GM21737 (cell line): ENCODE measurements at regions not wholly inside any gene's neighbourhood (a gene's known extent, or its start where the extent isn't known, plus 50 kb on each side); places are given as distances from the start of the nearest gene placed in this dataset.

Source experiments
- ATAC-seq: cut with Tn5 transposase; IDR thresholded peaks from one replicate; pipeline ENCODE4 v1.9.1; 2021; ENCODE audit warnings: mild to moderate bottlenecking, moderate library complexity; ENCODE audit not compliant: unreplicated experiment

DNA sequence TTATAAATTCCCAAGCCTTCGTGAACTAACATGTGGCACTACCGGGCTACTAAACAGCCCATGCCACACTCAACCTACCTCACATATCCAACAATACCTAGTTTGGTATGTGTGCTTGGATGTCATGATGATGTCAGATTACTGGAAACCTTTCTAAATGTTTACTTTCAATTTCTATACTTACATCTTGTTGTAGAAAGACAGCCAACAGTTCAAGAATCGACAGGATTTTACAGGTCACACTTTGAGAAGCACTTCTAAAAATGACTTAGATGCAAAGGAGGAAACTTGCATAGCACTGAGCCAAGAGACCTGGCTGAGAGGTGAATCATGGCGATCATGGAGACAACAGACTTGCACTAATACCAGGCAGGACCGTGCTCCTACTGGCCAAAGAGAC lies 209.9 kb downstream of the COL4A1 start:
- no peak for ATAC-seq

- no peak for ATAC-seq
These were observed 214.1 kb downstream of the COL4A1 start for GRCh38 chr13:110092831-110093247.

DNA sequence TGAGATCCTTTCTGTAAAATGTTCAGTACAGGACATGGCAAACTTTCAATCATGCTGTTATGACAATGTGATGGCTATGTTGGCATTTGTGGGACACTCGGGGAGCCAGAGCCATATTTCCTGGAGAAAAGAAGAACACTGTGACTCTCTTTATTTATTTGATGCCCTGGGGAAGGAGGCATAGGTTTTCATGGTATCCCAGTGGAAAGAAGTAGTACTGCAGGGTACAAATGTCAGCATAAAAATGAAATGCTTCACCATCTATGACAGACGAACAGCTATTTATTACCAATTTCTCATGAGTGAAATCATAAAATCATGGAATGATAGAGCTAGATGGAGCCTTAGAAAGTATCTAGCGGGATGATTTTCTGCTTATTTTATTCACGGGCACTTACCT lies 217.1 kb downstream of the COL4A1 start:
- no peak for ATAC-seq

- ATAC-seq: no peak
These were observed 217.9 kb downstream of the COL4A1 start for GRCh38 chr13:110089100-110089499.

GRCh38 chr13:110073982-110074381 lies 233.0 kb downstream of the COL4A1 start:
- no peak for ATAC-seq

- ATAC-seq: no peak
These were observed 236.3 kb downstream of the COL4A1 start for GRCh38 chr13:110070511-110071120.

GRCh38 chr13:110070046-110070445 lies 236.9 kb downstream of the COL4A1 start:
- no peak for ATAC-seq

DNA sequence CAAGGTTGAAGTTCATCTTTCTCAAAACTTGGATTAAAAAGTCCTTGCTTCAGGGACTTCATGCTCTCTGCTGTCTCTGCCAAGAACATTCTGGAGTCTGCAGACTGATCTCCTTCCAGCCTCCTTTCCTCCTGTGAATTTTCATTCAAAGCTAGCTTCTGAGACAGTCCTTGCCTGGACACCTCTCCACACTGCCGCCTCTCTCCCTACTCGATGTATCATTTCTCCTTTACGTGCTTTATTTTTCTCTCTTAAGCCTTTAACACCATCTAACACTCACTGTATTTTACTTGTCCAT lies 238.8 kb downstream of the COL4A1 start:
- no peak for ATAC-seq

- ATAC-seq: no peak
These were observed 239.4 kb downstream of the COL4A1 start for GRCh38 chr13:110067355-110068175.

GRCh38 chr13:110065780-110066179 lies 241.2 kb downstream of the COL4A1 start:
- ATAC-seq: no peak

- no peak for ATAC-seq
These were observed 243.2 kb downstream of the COL4A1 start for GRCh38 chr13:110063490-110064421.

GRCh38 chr13:110062777-110063442 lies 244.0 kb downstream of the COL4A1 start:
- ATAC-seq: no peak

DNA sequence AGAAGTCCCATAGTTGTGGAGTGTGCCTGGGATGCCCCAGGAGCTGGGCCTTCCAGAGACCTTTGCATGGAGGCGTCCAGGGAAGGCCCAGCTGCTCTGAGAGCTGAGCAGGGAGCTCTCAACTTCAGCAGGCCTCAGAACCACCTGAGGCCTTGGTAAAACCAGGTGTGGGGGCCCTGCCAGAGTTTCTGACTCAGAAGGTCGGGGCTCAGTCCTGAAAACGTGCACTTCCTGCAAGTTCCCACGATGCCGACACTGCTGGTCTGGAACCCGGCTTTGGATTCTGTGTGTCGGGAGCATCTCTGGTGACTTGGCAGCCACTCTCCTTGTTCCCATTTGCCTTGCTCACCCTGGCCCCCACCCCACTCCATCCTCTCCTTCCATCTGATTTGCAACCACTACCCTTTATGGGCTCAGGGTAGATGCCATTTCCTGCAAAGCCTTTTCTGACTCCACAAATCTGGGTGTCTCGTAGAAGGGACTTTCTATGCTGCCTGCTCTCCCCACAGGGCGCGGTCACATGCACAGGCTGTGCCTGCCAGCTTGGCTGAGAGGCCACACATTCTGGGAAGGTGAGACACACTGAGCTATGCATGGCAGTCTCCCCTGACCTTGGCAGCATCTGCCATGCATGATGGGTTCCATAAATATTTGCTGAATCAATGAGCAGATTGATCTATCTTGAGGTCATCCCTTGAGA lies 244.7 kb downstream of the COL4A1 start:
- ATAC-seq: no peak

- no peak for ATAC-seq
These were observed 245.7 kb downstream of the COL4A1 start for GRCh38 chr13:110061270-110061669.

DNA sequence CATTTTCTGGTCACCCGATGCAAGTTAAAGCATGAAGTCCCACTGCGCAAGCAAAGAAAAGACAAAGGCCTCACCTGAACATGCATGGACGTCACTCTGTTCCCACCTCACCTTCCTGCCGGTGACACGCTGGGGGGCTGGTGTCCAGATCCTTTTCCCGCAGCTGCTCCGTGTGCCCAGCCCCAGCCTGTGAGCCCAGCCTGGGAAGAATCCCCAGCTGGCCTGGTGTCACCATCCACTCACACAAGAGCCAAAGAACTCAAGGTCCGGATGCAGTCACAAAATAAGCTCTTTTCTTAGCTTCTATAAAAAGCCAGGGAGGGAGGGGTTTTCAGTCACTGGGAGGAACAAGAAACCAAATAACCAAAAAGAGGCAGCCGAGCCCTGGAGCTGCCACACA lies 249.9 kb downstream of the COL4A1 start:
- no peak for ATAC-seq

DNA sequence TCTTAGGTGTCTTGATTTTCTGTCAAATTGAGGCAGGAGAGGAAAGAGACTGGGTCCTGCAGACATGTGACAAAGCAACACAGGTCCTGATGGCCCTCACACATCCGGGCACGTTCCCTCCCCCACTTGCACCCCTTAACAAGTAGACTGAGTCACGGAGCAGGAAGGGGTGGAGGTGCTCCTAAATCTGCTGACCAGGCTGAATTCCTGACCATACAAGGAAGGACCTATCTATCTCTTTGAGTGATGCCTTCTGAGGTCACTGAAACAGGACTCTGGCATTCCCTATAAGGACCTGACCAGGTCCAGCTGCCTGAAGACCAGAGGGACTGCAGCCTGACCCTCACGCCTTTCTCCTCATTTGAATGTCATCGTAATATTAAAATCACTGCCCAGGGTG lies 250.3 kb downstream of the COL4A1 start:
- no peak for ATAC-seq

DNA sequence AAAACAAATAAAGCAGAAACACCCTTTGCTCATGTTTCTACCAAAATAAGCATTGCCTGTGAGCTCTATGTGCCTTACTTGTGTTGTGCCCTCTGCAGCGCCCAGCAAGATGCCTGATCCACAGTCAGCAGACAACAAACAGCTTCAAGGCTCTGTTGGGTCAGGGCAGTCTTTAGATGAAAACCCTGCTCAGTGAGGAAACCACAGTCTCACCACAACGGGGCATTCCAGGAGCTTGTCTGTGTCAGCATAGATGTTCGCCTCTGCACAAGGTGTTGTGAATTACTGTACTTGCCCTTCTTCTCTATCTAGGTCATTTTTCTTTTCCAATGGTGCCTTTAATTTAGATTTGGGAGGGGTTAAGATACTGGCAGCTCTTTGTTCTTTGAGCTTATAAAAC lies 251.9 kb downstream of the COL4A1 start:
- ATAC-seq: peak; percentile 75

DNA sequence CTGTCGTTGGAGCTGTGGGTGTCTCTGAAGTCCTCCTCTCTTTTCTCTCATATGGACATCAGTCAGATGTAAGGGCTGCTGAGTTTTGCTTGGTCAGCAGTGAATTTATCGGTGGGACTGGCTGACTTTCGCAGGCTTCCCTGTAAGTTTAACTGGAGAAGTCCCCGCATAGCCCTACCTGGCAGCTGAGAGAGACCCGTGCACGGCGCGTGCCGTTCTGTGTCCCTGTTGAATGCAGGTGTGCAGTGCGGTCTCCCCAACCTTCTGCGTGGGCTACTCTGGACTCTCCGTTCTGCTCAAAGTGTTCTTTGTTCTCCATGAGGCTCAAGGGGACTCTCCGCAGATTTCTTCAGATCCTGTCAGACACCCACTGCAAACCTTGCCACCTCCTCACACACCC lies 252.9 kb downstream of the COL4A1 start:
- ATAC-seq: no peak

GRCh38 chr13:110047496-110047895 lies 259.5 kb downstream of the COL4A1 start:
- no peak for ATAC-seq

DNA sequence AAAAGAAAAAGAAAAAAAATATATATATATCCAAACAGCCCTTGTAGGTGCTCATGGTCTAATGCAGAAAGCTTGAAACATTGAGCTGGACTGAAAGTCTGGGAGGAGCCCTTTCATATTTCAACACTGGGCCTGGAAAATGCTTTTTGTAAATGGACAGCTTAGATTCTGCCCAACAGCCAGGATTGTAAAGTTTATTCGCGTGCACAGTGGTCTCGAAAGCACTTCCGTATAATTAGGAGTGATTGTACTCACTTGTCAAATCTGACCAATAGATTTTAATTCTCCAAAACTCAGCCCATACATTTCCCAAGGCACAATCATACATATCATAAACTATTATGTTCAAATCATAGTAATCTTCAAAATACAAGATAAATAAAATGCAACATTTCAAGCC lies 260.1 kb downstream of the COL4A1 start:
- no peak for ATAC-seq

- no peak for ATAC-seq
These were observed 259.5 kb upstream of the IRS2 start for GRCh38 chr13:110045919-110046318.
